ENCODE measurements at regions not wholly inside any gene's neighbourhood (a gene's known extent, or its start where the extent isn't known, plus 50 kb on each side); places are given as distances from the start of the nearest gene placed in this dataset.

DNA sequence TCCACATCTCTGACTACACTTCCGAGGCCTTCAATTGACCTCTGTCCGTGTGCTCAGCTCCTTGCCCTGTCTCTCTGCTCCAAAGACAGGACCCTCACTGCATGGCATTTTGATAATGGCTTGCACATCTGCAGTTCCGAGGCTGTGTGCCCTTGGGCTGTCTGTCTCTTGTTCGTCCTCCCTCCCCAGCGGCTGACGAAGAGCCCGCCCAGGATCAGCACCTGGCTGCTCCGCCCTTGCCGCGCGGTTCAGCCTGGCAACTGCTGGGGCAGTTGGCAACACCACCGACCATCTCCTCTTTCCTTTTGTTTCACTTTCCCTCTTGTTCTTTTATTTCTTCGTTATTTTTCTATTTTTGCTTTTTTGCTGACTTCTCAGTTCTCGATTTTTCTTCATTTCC lies 270.4 kb downstream of the TEX29 start:
- TF ChIP-seq, protein P1, sequence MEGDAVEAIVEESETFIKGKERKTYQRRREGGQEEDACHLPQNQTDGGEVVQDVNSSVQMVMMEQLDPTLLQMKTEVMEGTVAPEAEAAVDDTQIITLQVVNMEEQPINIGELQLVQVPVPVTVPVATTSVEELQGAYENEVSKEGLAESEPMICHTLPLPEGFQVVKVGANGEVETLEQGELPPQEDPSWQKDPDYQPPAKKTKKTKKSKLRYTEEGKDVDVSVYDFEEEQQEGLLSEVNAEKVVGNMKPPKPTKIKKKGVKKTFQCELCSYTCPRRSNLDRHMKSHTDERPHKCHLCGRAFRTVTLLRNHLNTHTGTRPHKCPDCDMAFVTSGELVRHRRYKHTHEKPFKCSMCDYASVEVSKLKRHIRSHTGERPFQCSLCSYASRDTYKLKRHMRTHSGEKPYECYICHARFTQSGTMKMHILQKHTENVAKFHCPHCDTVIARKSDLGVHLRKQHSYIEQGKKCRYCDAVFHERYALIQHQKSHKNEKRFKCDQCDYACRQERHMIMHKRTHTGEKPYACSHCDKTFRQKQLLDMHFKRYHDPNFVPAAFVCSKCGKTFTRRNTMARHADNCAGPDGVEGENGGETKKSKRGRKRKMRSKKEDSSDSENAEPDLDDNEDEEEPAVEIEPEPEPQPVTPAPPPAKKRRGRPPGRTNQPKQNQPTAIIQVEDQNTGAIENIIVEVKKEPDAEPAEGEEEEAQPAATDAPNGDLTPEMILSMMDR (IDR thresholded peaks at IDR 0.05), result no peak
- no peak for TF ChIP-seq POLR2A (IDR thresholded peaks at IDR 0.05)
